Trophoblast cell (in vitro differentiated cells and primary cell): ENCODE measurements at regions not wholly inside any gene's neighbourhood (a gene's known extent, or its start where the extent isn't known, plus 50 kb on each side); places are given as distances from the start of the nearest gene placed in this dataset.
"Not testable (repeated sequence)": the region's sequence is repeated elsewhere in the genome, so short reads cannot be mapped to it uniquely, and the experiment has no call there.

Source experiments
- DNase-seq, 2 donors: peaks; one replicate each; pipeline ENCODE4 v3.0.0-alpha.2; 2016
- H2AFZ ChIP-seq: 2 replicates; pipeline ENCODE4 v1.6.1; 2013; ENCODE audit warnings: low read length, moderate library complexity, mild to moderate bottlenecking; ENCODE audit not compliant: insufficient read depth, poor library complexity
- H2AK5ac ChIP-seq: 2 replicates; pipeline ENCODE4 v1.6.1; 2013; ENCODE audit warnings: mild to moderate bottlenecking, low read length
- H2BK120ac ChIP-seq: 2 replicates; pipeline ENCODE4 v1.6.1; 2013; ENCODE audit warnings: low read length, mild to moderate bottlenecking, moderate library complexity; ENCODE audit not compliant: insufficient read depth, poor library complexity
- H2BK12ac ChIP-seq: 2 replicates; pipeline ENCODE4 v1.6.1; 2013; ENCODE audit warnings: mild to moderate bottlenecking, low read length, moderate library complexity
- H2BK5ac ChIP-seq: 2 replicates; pipeline ENCODE4 v1.6.1; 2013; ENCODE audit warnings: low read length, low read depth, moderate library complexity, mild to moderate bottlenecking; ENCODE audit not compliant: poor library complexity
- H3K14ac ChIP-seq: 2 replicates; pipeline ENCODE4 v1.6.1; 2013; ENCODE audit warnings: mild to moderate bottlenecking, low read length
- H3K18ac ChIP-seq: 2 replicates; pipeline ENCODE4 v1.6.1; 2013; ENCODE audit warnings: mild to moderate bottlenecking, low read length
- H3K23ac ChIP-seq: 2 replicates; pipeline ENCODE4 v1.6.1; 2013; ENCODE audit warnings: low read length
- H3K27ac ChIP-seq: 2 replicates; pipeline ENCODE4 v1.5.1; 2013; ENCODE audit warnings: low read depth, mild to moderate bottlenecking, inconsistent platforms, low read length, moderate library complexity
- H3K27me3 ChIP-seq: 2 replicates; pipeline ENCODE4 v1.6.1; 2013; ENCODE audit warnings: inconsistent platforms, mild to moderate bottlenecking, low read length, moderate library complexity; ENCODE audit not compliant: insufficient read depth
- H3K36me3 ChIP-seq, 2 experiments: 1 replicate in 1 of 2; 2 replicates in 1 of 2; pipeline ENCODE4 v1.6.1; 2013; ENCODE audit warnings: low read length in 2 of 2, mild to moderate bottlenecking in 2 of 2, moderate library complexity in 1 of 2; ENCODE audit not compliant: insufficient read depth in 2 of 2, control insufficient read depth in 1 of 2
- H3K4ac ChIP-seq: 2 replicates; pipeline ENCODE4 v1.6.1; 2013; ENCODE audit warnings: low read depth, mild to moderate bottlenecking, low read length, moderate library complexity
- H3K4me1 ChIP-seq, 2 experiments: 1 replicate in 1 of 2; 2 replicates in 1 of 2; pipeline ENCODE4 v1.6.1; 2013; ENCODE audit warnings: low read length in 2 of 2, mild to moderate bottlenecking in 2 of 2, moderate library complexity in 1 of 2; ENCODE audit not compliant: insufficient read depth in 2 of 2, control insufficient read depth in 1 of 2
- H3K4me2 ChIP-seq: 2 replicates; pipeline ENCODE4 v1.6.1; 2013; ENCODE audit warnings: inconsistent platforms, mild to moderate bottlenecking, low read length, moderate library complexity
- H3K4me3 ChIP-seq: 2 replicates; pipeline ENCODE4 v1.5.1; 2013; ENCODE audit warnings: mild to moderate bottlenecking, low read depth, low read length, inconsistent platforms
- H3K79me1 ChIP-seq: one replicate; pipeline ENCODE4 v1.6.1; 2013; ENCODE audit warnings: low read length
- H3K79me2 ChIP-seq: 2 replicates; pipeline ENCODE4 v1.6.1; 2013; ENCODE audit warnings: low read length, mild to moderate bottlenecking; ENCODE audit not compliant: control insufficient read depth, insufficient read depth, poor library complexity
- H3K9ac ChIP-seq: 2 replicates; pipeline ENCODE4 v1.6.1; 2013; ENCODE audit warnings: mild to moderate bottlenecking, low read length
- H3K9me3 ChIP-seq: 2 replicates; pipeline ENCODE4 v1.6.1; 2013; ENCODE audit warnings: low read depth, mild to moderate bottlenecking, control low read depth, inconsistent platforms, low read length; ENCODE audit not compliant: insufficient read depth
- H4K12ac ChIP-seq: 2 replicates; pipeline ENCODE4 v1.6.1; 2013; ENCODE audit warnings: low read depth, mild to moderate bottlenecking, low read length, moderate library complexity
- H4K8ac ChIP-seq: 2 replicates; pipeline ENCODE4 v1.6.1; 2013; ENCODE audit warnings: low read depth, mild to moderate bottlenecking, low read length, moderate library complexity
- H4K91ac ChIP-seq: one replicate; pipeline ENCODE4 v1.6.1; 2013; ENCODE audit warnings: low read depth, mild to moderate bottlenecking, low read length, moderate library complexity
- WGBS: extraction: QIAGEN DNeasy Blood & Tissue Kit; methylation state at CpG from one replicate; pipeline ENCODE4 v1.1.7; 2013; ENCODE audit warnings: missing lambda C conversion rate; ENCODE audit not compliant: insufficient read length, insufficient coverage; ENCODE audit errors: extremely low coverage; 5-methylcytosine and 5-hydroxymethylcytosine counted together

GRCh38 chr15:96474231-96474664, 143.7 kb downstream of the NR2F2 start:
- DNase-seq, result no peak
- H2AFZ ChIP-seq, result no peak overlapping the region
- no peaks in the 10 kb centered on the region for H3K4me1 ChIP-seq
- H3K18ac ChIP-seq, result no peak overlapping the region
- H4K12ac ChIP-seq, result no peak overlapping the region
- no peak overlapping the region for H3K4ac ChIP-seq
- H4K91ac ChIP-seq, result no peak overlapping the region
- no peak overlapping the region for H4K8ac ChIP-seq
- H3K27ac ChIP-seq, result no peak overlapping the region
- no peaks in the 10 kb centered on the region for H3K9me3 ChIP-seq
- no peak overlapping the region for H3K23ac ChIP-seq
- H3K4me2 ChIP-seq, result no peak overlapping the region
- H3K79me2 ChIP-seq, result no peaks in the 10 kb centered on the region
- H3K14ac ChIP-seq, result no peak overlapping the region
- no peaks in the 10 kb centered on the region for H3K36me3 ChIP-seq
- no peak overlapping the region for H3K4me3 ChIP-seq
- H3K9ac ChIP-seq, result no peak overlapping the region
- H2AK5ac ChIP-seq, result no peak overlapping the region
- H3K27me3 ChIP-seq, result no peaks in the 10 kb centered on the region
- no peak overlapping the region for H2BK5ac ChIP-seq
- no peaks in the 10 kb centered on the region for H3K79me1 ChIP-seq
- no peak overlapping the region for H2BK12ac ChIP-seq
- WGBS, result no CpG with 5 or more reads among the region's 5 CpGs
- H2BK120ac ChIP-seq, result no peak overlapping the region

- Histone ChIP-seq H3K79me2 (no peaks in the 10 kb centered on the region), H4K91ac (no peak overlapping the region), H2AK5ac (no peak overlapping the region), H3K79me1 (no peaks in the 10 kb centered on the region), H3K4me1 (no peaks in the 10 kb centered on the region), H3K36me3 (no peaks in the 10 kb centered on the region), H3K9me3 (no peaks in the 10 kb centered on the region), H2BK12ac (no peak overlapping the region), H2AFZ (no peak overlapping the region), H4K12ac (no peak overlapping the region), H3K4me3 (no peak overlapping the region), H4K8ac (no peak overlapping the region), H3K27ac (no peak overlapping the region), H3K14ac (no peak overlapping the region), H3K4me2 (no peak overlapping the region), H3K9ac (no peak overlapping the region), H2BK120ac (no peak overlapping the region), H3K18ac (no peak overlapping the region), H3K4ac (no peak overlapping the region), H3K27me3 (no peaks in the 10 kb centered on the region), H3K23ac (no peak overlapping the region), H2BK5ac (no peak overlapping the region)
- WGBS, result no CpG with 5 or more reads among the region's 3 CpGs
- DNase-seq, result no peak
Observed at GRCh38 chr15:96477227-96477626, 146.7 kb downstream of the NR2F2 start.

- not testable (repeated sequence) for H2BK5ac ChIP-seq, H3K4ac ChIP-seq, H3K18ac ChIP-seq, H3K9me3 ChIP-seq, H4K8ac ChIP-seq, H3K27ac ChIP-seq, DNase-seq, H3K79me2 ChIP-seq, H3K4me2 ChIP-seq, H3K9ac ChIP-seq, H3K14ac ChIP-seq, H4K12ac ChIP-seq, H3K4me3 ChIP-seq, H2AFZ ChIP-seq, H3K4me1 ChIP-seq, H3K27me3 ChIP-seq, H3K36me3 ChIP-seq, H2AK5ac ChIP-seq, H3K23ac ChIP-seq, H3K79me1 ChIP-seq, H2BK120ac ChIP-seq, H2BK12ac ChIP-seq, H4K91ac ChIP-seq
- no CpG with 5 or more reads among the region's 1 CpG for WGBS
Observed at GRCh38 chr15:96484412-96484811, 153.9 kb downstream of the NR2F2 start.

GRCh38 chr15:96484830-96485229, 154.3 kb downstream of the NR2F2 start:
- Histone ChIP-seq H3K4me1 (no peaks in the 10 kb centered on the region), H3K27me3 (no peaks in the 10 kb centered on the region), H3K23ac (no peak overlapping the region), H2BK5ac (no peak overlapping the region), H3K9me3 (no peaks in the 10 kb centered on the region), H2BK12ac (no peak overlapping the region), H3K4ac (no peak overlapping the region), H4K91ac (no peak overlapping the region), H3K27ac (no peak overlapping the region), H3K36me3 (no peaks in the 10 kb centered on the region), H3K4me2 (no peak overlapping the region), H3K14ac (no peak overlapping the region), H3K9ac (no peak overlapping the region), H3K79me2 (no peaks in the 10 kb centered on the region), H3K18ac (no peak overlapping the region), H4K8ac (no peak overlapping the region), H2AFZ (no peak overlapping the region), H2AK5ac (no peak overlapping the region), H3K4me3 (no peak overlapping the region), H3K79me1 (no peaks in the 10 kb centered on the region), H2BK120ac (no peak overlapping the region), H4K12ac (no peak overlapping the region)
- no peak for DNase-seq
